ENCODE measurements at regions not wholly inside any gene's neighbourhood (a gene's known extent, or its start where the extent isn't known, plus 50 kb on each side); places are given as distances from the start of the nearest gene placed in this dataset.

DNA sequence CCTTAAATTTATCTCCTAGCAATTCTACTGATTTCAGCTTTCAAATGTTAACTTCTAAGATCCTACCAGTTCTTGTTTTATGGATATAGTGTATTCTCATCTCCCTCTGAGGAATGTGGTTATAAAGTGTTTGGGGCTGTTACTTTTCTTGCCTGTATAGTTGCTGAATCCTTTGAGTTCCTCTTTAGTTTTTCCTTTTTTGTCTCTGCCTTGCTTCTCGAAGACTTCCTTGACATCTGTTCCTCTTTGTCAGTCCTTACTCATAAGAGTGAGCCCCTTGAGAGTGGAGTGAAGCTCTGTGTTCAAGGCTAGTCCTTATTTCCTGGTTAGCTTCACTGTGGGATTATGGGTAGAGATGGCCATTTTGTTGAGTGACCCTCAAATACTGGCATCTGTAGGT, 84.6 kb downstream of the ELOVL4 start:
- no peaks in the 10 kb centered on the region for H3K27me3 ChIP-seq (ENCODE audit: insufficient read depth, low read length, poor library complexity, severe bottlenecking)
- no peak overlapping the region for H3K4me3 ChIP-seq (ENCODE audit: low read length, poor library complexity, severe bottlenecking)
- H3K79me2 ChIP-seq (ENCODE audit: insufficient read depth, low read length) = no peaks in the 10 kb centered on the region
- H3K36me3 ChIP-seq (ENCODE audit: insufficient read depth, low read length) = no peaks in the 10 kb centered on the region
- H3K9ac ChIP-seq (ENCODE audit: low read depth, low read length, poor library complexity, severe bottlenecking) = no peak overlapping the region
- H3F3A ChIP-seq (ENCODE audit: low read depth) = no peaks in the 10 kb centered on the region
- H4K20me1 ChIP-seq (ENCODE audit: insufficient read depth, low read length, poor library complexity, severe bottlenecking) = no peaks in the 10 kb centered on the region
- no peak for TF ChIP-seq EZH2phosphoT487 (IDR thresholded peaks at IDR 0.05; ENCODE audit: borderline replicate concordance)
- TF ChIP-seq, protein P1, sequence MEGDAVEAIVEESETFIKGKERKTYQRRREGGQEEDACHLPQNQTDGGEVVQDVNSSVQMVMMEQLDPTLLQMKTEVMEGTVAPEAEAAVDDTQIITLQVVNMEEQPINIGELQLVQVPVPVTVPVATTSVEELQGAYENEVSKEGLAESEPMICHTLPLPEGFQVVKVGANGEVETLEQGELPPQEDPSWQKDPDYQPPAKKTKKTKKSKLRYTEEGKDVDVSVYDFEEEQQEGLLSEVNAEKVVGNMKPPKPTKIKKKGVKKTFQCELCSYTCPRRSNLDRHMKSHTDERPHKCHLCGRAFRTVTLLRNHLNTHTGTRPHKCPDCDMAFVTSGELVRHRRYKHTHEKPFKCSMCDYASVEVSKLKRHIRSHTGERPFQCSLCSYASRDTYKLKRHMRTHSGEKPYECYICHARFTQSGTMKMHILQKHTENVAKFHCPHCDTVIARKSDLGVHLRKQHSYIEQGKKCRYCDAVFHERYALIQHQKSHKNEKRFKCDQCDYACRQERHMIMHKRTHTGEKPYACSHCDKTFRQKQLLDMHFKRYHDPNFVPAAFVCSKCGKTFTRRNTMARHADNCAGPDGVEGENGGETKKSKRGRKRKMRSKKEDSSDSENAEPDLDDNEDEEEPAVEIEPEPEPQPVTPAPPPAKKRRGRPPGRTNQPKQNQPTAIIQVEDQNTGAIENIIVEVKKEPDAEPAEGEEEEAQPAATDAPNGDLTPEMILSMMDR (conservative IDR thresholded peaks at IDR 0.05; ENCODE audit: low read length) = no peak
- no peaks in the 10 kb centered on the region for H3K9me3 ChIP-seq (ENCODE audit: insufficient read depth, low read depth, low read length)
- no peak overlapping the region for H3K4me2 ChIP-seq (ENCODE audit: low read depth, low read length, poor library complexity, severe bottlenecking)
- H2AFZ ChIP-seq (ENCODE audit: low read length) = no peak overlapping the region; the same call in 1 of the 2 replicates
- H3K4me1 ChIP-seq (ENCODE audit: insufficient read depth, low read length, poor library complexity, severe bottlenecking) = no peaks in the 10 kb centered on the region
- no peaks in the 10 kb centered on the region for H3K9me2 ChIP-seq (replicated peaks; ENCODE audit: low read depth, low read length)

DNA sequence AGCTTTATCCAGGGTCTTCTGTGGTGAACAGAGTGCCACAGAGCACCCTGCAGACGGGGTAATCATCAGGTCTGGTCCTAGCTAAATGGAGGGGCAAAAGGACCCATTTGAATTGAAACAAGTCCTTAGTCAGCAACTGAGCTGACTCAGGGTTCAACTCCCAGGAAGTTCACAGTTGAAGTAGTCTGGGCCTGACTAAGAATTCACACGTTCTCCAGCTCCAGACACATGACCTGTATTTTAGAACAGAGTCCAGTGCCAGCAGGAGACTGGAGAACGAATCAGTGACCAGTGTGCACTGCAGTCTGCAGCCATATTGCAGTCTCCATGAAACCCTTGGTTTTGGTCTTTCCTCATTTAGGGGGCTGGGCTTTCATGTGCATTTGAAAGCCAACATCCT, 85.2 kb downstream of the ELOVL4 start:
- Histone ChIP-seq H3K9me2 (replicated peaks; ENCODE audit: low read depth, low read length) (no peaks in the 10 kb centered on the region), H2AFZ (ENCODE audit: low read length) (no peak overlapping the region), H3F3A (ENCODE audit: low read depth) (no peaks in the 10 kb centered on the region), H3K4me3 (ENCODE audit: low read length, poor library complexity, severe bottlenecking) (no peak overlapping the region), H3K4me2 (ENCODE audit: low read depth, low read length, poor library complexity, severe bottlenecking) (no peak overlapping the region), H3K36me3 (ENCODE audit: insufficient read depth, low read length) (no peaks in the 10 kb centered on the region), H3K27me3 (ENCODE audit: insufficient read depth, low read length, poor library complexity, severe bottlenecking) (no peaks in the 10 kb centered on the region), H4K20me1 (ENCODE audit: insufficient read depth, low read length, poor library complexity, severe bottlenecking) (no peaks in the 10 kb centered on the region), H3K9me3 (ENCODE audit: insufficient read depth, low read depth, low read length) (no peaks in the 10 kb centered on the region), H3K9ac (ENCODE audit: low read depth, low read length, poor library complexity, severe bottlenecking) (no peak overlapping the region), H3K4me1 (ENCODE audit: insufficient read depth, low read length, poor library complexity, severe bottlenecking) (no peaks in the 10 kb centered on the region), H3K79me2 (ENCODE audit: insufficient read depth, low read length) (no peaks in the 10 kb centered on the region)
- TF ChIP-seq, protein P1 (conservative IDR thresholded peaks at IDR 0.05; ENCODE audit: low read length) = no peak
- no peak for TF ChIP-seq EZH2phosphoT487 (IDR thresholded peaks at IDR 0.05; ENCODE audit: borderline replicate concordance)

DNA sequence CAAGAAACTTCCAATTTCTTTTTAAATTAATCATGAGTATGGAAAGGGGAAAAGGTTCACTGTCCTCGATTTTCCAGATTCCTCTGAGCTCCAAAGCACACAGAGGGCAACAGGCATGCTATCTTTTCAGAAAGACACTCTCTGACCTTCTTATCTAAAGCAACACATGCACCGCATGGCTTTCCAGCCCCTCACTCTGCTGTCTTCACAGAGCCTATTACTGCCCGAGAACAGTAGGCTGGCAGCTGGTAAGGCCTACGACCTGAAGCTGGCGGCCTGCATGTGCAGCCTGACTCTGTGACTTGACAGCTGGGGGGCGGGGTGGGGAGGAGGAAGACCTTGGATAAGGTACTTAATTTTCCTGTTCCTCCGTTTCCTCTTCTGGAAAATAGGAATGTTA, 86.3 kb downstream of the ELOVL4 start:
- Histone ChIP-seq H3K9me3 (ENCODE audit: insufficient read depth, low read depth, low read length) (no peaks in the 10 kb centered on the region), H2AFZ (ENCODE audit: low read length) (no peak overlapping the region), H3K36me3 (ENCODE audit: insufficient read depth, low read length) (no peaks in the 10 kb centered on the region), H4K20me1 (ENCODE audit: insufficient read depth, low read length, poor library complexity, severe bottlenecking) (no peaks in the 10 kb centered on the region), H3K9me2 (replicated peaks; ENCODE audit: low read depth, low read length) (no peaks in the 10 kb centered on the region), H3K79me2 (ENCODE audit: insufficient read depth, low read length) (no peaks in the 10 kb centered on the region), H3K27me3 (ENCODE audit: insufficient read depth, low read length, poor library complexity, severe bottlenecking) (no peaks in the 10 kb centered on the region), H3K4me2 (ENCODE audit: low read depth, low read length, poor library complexity, severe bottlenecking) (no peak overlapping the region), H3K9ac (ENCODE audit: low read depth, low read length, poor library complexity, severe bottlenecking) (no peak overlapping the region), H3K4me1 (ENCODE audit: insufficient read depth, low read length, poor library complexity, severe bottlenecking) (no peaks in the 10 kb centered on the region), H3F3A (ENCODE audit: low read depth) (no peaks in the 10 kb centered on the region), H3K4me3 (ENCODE audit: low read length, poor library complexity, severe bottlenecking) (no peak overlapping the region)
- no peak for TF ChIP-seq EZH2phosphoT487 (IDR thresholded peaks at IDR 0.05; ENCODE audit: borderline replicate concordance)
- TF ChIP-seq, protein P1 (conservative IDR thresholded peaks at IDR 0.05; ENCODE audit: low read length) = no peak
